IMR-90 (cell line): ENCODE measurements at regions not wholly inside any gene's neighbourhood (a gene's known extent, or its start where the extent isn't known, plus 50 kb on each side); places are given as distances from the start of the nearest gene placed in this dataset.
"Not testable (repeated sequence)": the region's sequence is repeated elsewhere in the genome, so short reads cannot be mapped to it uniquely, and the experiment has no call there.

ENCODE experiments used
- ATAC-seq: fragments of 200-7000 bp; cut with Tn5 transposase; 2 replicates; pipeline ENCODE4 v1.9.1; 2020; ENCODE audit warnings: low read depth, mild to moderate bottlenecking, moderate library complexity
- BruUV-seq: library from RNA; stranded (reverse); fragments of 400-500 nt; replicated peaks from 2 replicates; lab custom pipeline; 2021; lab: Mats Ljungman, UMichigan
- CTCF ChIA-PET: fragments of 300-600 bp; formaldehyde crosslinking; extraction: SDS; loops from one replicate; lab custom pipeline; 2021; ENCODE audit warnings: antibody characterized with exemption; lab: Yijun Ruan, JAX
- POLR2A ChIA-PET: fragments of 300-600 bp; sonication (Branson Sonifier 250); formaldehyde crosslinking; loops from one replicate; lab custom pipeline; 2022; ENCODE audit warnings: antibody characterized with exemption; ENCODE audit not compliant: unreplicated experiment; lab: Charles Lee
- DNase-seq: peaks from one replicate; pipeline ENCODE4 v3.0.0; 2013
- H2AFZ ChIP-seq: replicated peaks from 2 replicates; pipeline ENCODE3; 2013; ENCODE audit warnings: low read length, mild to moderate bottlenecking; ENCODE audit not compliant: poor library complexity
- H2AK5ac ChIP-seq: 2 replicates; pipeline ENCODE4 v1.6.1; 2013; ENCODE audit warnings: low read depth, low read length, inconsistent platforms
- H2AK9ac ChIP-seq: replicated peaks from 2 replicates; pipeline ENCODE3; 2013; ENCODE audit warnings: mild to moderate bottlenecking, low read depth, low read length, moderate library complexity; ENCODE audit not compliant: poor library complexity
- H2BK120ac ChIP-seq: 2 replicates; pipeline ENCODE4 v1.6.1; 2013; ENCODE audit warnings: low read depth, low read length, inconsistent platforms
- H2BK15ac ChIP-seq: 3 replicates; pipeline ENCODE4 v1.6.1; 2013; ENCODE audit warnings: low read depth, low read length, inconsistent platforms
- H2BK20ac ChIP-seq: 2 replicates; pipeline ENCODE4 v1.6.1; 2013; ENCODE audit warnings: low read depth, mild to moderate bottlenecking, inconsistent platforms, low read length, moderate library complexity
- H2BK5ac ChIP-seq: 2 replicates; pipeline ENCODE4 v1.6.1; 2013; ENCODE audit warnings: mild to moderate bottlenecking, low read depth, low read length, inconsistent platforms; ENCODE audit not compliant: poor library complexity, severe bottlenecking
- H3K14ac ChIP-seq: replicated peaks from 2 replicates; pipeline ENCODE4 v1.6.1; 2013; ENCODE audit warnings: low read depth, low read length, inconsistent platforms
- H3K18ac ChIP-seq: 2 replicates; pipeline ENCODE4 v1.6.1; 2013; ENCODE audit warnings: low read depth, low read length, control low read depth
- H3K23ac ChIP-seq: 2 replicates; pipeline ENCODE4 v1.6.1; 2013; ENCODE audit warnings: low read depth, low read length, inconsistent platforms
- H3K27ac ChIP-seq: 2 replicates; pipeline ENCODE4 v1.5.1; 2013; ENCODE audit warnings: mild to moderate bottlenecking, control low read depth, low read length; ENCODE audit not compliant: insufficient read depth
- H3K27me3 ChIP-seq: 2 replicates; pipeline ENCODE4 v1.6.1; 2013; ENCODE audit warnings: low read length; ENCODE audit not compliant: control insufficient read depth, insufficient read depth
- H3K36me3 ChIP-seq: 2 replicates; pipeline ENCODE4 v1.6.1; 2013; ENCODE audit warnings: low read length, mixed read lengths; ENCODE audit not compliant: control insufficient read depth, insufficient read depth
- H3K4ac ChIP-seq: 2 replicates; pipeline ENCODE4 v1.6.1; 2013; ENCODE audit warnings: low read depth, low read length, inconsistent platforms
- H3K4me1 ChIP-seq: 2 replicates; pipeline ENCODE4 v1.6.1; 2013; ENCODE audit warnings: low read length, mixed read lengths; ENCODE audit not compliant: control insufficient read depth, insufficient read depth
- H3K4me2 ChIP-seq: 2 replicates; pipeline ENCODE4 v1.6.1; 2013; ENCODE audit warnings: low read depth, mild to moderate bottlenecking, control low read depth, low read length, moderate library complexity
- H3K4me3 ChIP-seq: 2 replicates; pipeline ENCODE4 v1.5.1; 2013; ENCODE audit warnings: low read depth, mild to moderate bottlenecking, control low read depth, low read length, moderate library complexity; ENCODE audit not compliant: insufficient read depth
- H3K56ac ChIP-seq: 2 replicates; pipeline ENCODE4 v1.6.1; 2013; ENCODE audit warnings: low read length, inconsistent platforms; ENCODE audit not compliant: insufficient read depth; ENCODE audit errors: extremely low read depth
- H3K79me1 ChIP-seq, 2 experiments: 2 replicates each; pipeline ENCODE4 v1.6.1; 2013; ENCODE audit warnings: low read length in 2 of 2, inconsistent platforms in 1 of 2, low read depth in 1 of 2
- H3K9ac ChIP-seq: 2 replicates; pipeline ENCODE4 v1.6.1; 2013; ENCODE audit warnings: low read depth, low read length, control low read depth
- H3K9me1 ChIP-seq: 2 replicates; pipeline ENCODE4 v1.6.1; 2013; ENCODE audit warnings: low read length, inconsistent platforms; ENCODE audit not compliant: insufficient read depth
- H3K9me3 ChIP-seq: 2 replicates; pipeline ENCODE4 v1.6.1; 2013; ENCODE audit warnings: low read length; ENCODE audit not compliant: control insufficient read depth, insufficient read depth
- H4K20me1 ChIP-seq: 2 replicates; pipeline ENCODE4 v1.6.1; 2013; ENCODE audit warnings: low read length, inconsistent platforms; ENCODE audit not compliant: insufficient read depth
- H4K5ac ChIP-seq: 2 replicates; pipeline ENCODE4 v1.6.1; 2013; ENCODE audit warnings: mild to moderate bottlenecking, low read depth, low read length, control low read depth
- H4K8ac ChIP-seq, 2 experiments: 2 replicates each; pipeline ENCODE4 v1.6.1; 2013; ENCODE audit warnings: low read depth in 2 of 2, low read length in 2 of 2, control low read depth in 1 of 2, inconsistent platforms in 1 of 2
- H4K91ac ChIP-seq: 2 replicates; pipeline ENCODE4 v1.6.1; 2013; ENCODE audit warnings: low read depth, low read length, inconsistent platforms; ENCODE audit not compliant: insufficient read depth
- WGBS, 2 experiments: methylation state at CpG; one replicate each; pipeline versions ENCODE4 v1.1.5 to v1.1.7; 2013; ENCODE audit warnings: missing lambda C conversion rate in 2 of 2; ENCODE audit not compliant: insufficient read length in 1 of 2; ENCODE audit errors: extremely low coverage in 2 of 2; 5-methylcytosine and 5-hydroxymethylcytosine counted together
- dilution Hi-C: fragments of 300-500 bp; cut with HindIII; formaldehyde crosslinking; loops from one replicate; pipeline ENCODE4 v1.14.3; 2018; ENCODE audit warnings: low sequenced_read_pairs; ENCODE audit not compliant: unreplicated experiment
- in situ Hi-C: fragments of 300-500 bp; cut with MboI; formaldehyde crosslinking; loops from 3 replicates; pipeline ENCODE4 v1.14.3; 2019; ENCODE audit warnings: low sequenced_read_pairs, inconsistent platforms, mixed read lengths
- intact Hi-C: fragments of 100-400 bp; cut with micrococcal nuclease; formaldehyde crosslinking; loops from 2 replicates; pipeline ENCODE4 v1.10.0; 2022

- intact Hi-C loops, H3K9ac ChIP-seq, H3K14ac ChIP-seq, DNase-seq, dilution Hi-C loops, H3K27ac ChIP-seq, H4K5ac ChIP-seq, H3K9me1 ChIP-seq, H3K4me3 ChIP-seq, POLR2A ChIA-PET, H3K4me2 ChIP-seq, in situ Hi-C loops, H2AFZ ChIP-seq, H3K23ac ChIP-seq, H2BK120ac ChIP-seq, H4K8ac ChIP-seq, ATAC-seq, H3K4ac ChIP-seq, H3K56ac ChIP-seq, H3K36me3 ChIP-seq, H2AK5ac ChIP-seq, H3K18ac ChIP-seq, BruUV-seq, H4K20me1 ChIP-seq, H2BK15ac ChIP-seq, H2AK9ac ChIP-seq, H3K79me1 ChIP-seq, H3K27me3 ChIP-seq, H3K4me1 ChIP-seq, H3K9me3 ChIP-seq, CTCF ChIA-PET, H4K91ac ChIP-seq, H2BK5ac ChIP-seq, H2BK20ac ChIP-seq: not testable (repeated sequence)
- WGBS, 2 experiments, result 43% methylated on average over 2 of the region's 12 CpGs; no CpG with 5 or more reads in 1 of the 2 experiments
These were observed 217.3 kb upstream of the PLPP4 start for GRCh38 chr10:120239695-120240094.
